Smooth muscle cell (in vitro differentiated cells): ENCODE measurements at regions not wholly inside any gene's neighbourhood (a gene's known extent, or its start where the extent isn't known, plus 50 kb on each side); places are given as distances from the start of the nearest gene placed in this dataset.

Source experiments
- DNase-seq: peaks from one replicate; lab custom pipeline; 2025; ENCODE audit not compliant: unreplicated experiment; lab: John Stamatoyannopoulos, UW
- H2AFZ ChIP-seq: fragments of 200-600 bp; sonication (generic); 2 replicates; pipeline ENCODE4 v1.6.0; 2016; ENCODE audit warnings: antibody characterized with exemption, low read depth, mild to moderate bottlenecking
- H3F3A ChIP-seq: fragments of 200-600 bp; sonication (generic); 2 replicates; pipeline ENCODE4 v1.6.0; 2017; ENCODE audit warnings: antibody characterized with exemption, low read depth
- H3K27ac ChIP-seq: fragments of 200-600 bp; sonication (generic); 2 replicates; pipeline ENCODE4 v1.5.1; 2016; ENCODE audit warnings: low read depth, mild to moderate bottlenecking
- H3K27me3 ChIP-seq: fragments of 200-600 bp; sonication (generic); 2 replicates; pipeline ENCODE4 v1.6.1; 2016; ENCODE audit warnings: low read depth, mild to moderate bottlenecking
- H3K36me3 ChIP-seq: fragments of 200-600 bp; sonication (generic); 2 replicates; pipeline ENCODE4 v1.5.1; 2016; ENCODE audit warnings: low read depth
- H3K4me1 ChIP-seq: fragments of 200-600 bp; sonication (generic); 2 replicates; pipeline ENCODE4 v1.5.1; 2016; ENCODE audit warnings: low read depth
- H3K4me2 ChIP-seq: fragments of 200-600 bp; sonication (generic); 2 replicates; pipeline ENCODE4 v1.6.0; 2016; ENCODE audit warnings: mild to moderate bottlenecking
- H3K4me3 ChIP-seq: fragments of 200-600 bp; sonication (generic); 2 replicates; pipeline ENCODE4 v1.5.1; 2016; ENCODE audit warnings: mild to moderate bottlenecking
- H3K79me2 ChIP-seq: fragments of 200-600 bp; sonication (generic); 2 replicates; pipeline ENCODE4 v1.6.0; 2016; ENCODE audit warnings: low read depth, mild to moderate bottlenecking
- H3K9ac ChIP-seq: fragments of 200-600 bp; sonication (generic); 2 replicates; pipeline ENCODE4 v1.6.0; 2016; ENCODE audit warnings: low read depth
- H3K9me3 ChIP-seq: fragments of 200-600 bp; sonication (generic); replicated peaks from 2 replicates; pipeline ENCODE4 v1.5.1; 2016; ENCODE audit warnings: low read depth
- H4K20me1 ChIP-seq: fragments of 200-600 bp; sonication (generic); 2 replicates; pipeline ENCODE4 v1.6.0; 2016; ENCODE audit warnings: low read depth
- WGBS: methylation state at CpG from one replicate; pipeline ENCODE4 v1.1.7; 2016; ENCODE audit warnings: low lambda C conversion rate; 5-methylcytosine and 5-hydroxymethylcytosine counted together
- TF ChIP-seq, protein P1 (sequence below): fragments of 200-600 bp; sonication (generic); IDR thresholded peaks from 2 replicates; pipeline ENCODE4 v1.5.1; 2017; ENCODE audit warnings: borderline replicate concordance, mild to moderate bottlenecking, antibody characterized with exemption; ENCODE audit not compliant: insufficient read depth, poor library complexity, severe bottlenecking

DNA sequence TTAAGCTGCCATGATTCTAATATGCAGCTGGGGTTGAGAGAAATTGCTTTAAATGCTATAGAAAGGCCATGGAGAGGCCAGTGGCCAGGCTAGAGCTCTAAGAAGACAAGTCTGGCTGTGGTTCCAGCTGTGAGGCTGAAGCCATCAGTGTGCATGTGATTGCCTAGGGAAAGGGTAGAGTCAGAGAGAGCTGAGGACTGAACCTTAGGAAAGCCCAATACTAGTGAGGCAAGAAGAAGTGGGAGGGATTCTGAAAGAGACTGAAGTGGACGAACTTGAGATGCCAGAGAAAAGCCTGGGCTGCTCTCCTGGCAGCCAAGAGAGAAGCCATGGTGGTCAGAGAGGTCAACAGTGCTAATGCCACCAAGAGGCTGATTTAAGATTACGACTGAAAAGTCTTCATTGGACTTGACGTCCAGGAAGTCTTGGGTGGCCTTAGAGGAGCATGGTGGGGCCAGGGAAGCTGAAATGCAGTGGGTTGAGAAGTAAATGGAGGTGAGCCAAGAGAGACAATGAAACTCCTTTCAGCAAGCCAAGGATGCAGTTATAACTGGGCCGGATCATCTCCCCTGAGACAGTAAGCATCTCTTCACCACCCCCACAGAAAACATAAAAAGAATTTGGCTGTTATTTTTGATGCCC is 133.2 kb downstream of the TMEM174 start:
- Histone ChIP-seq H3K27me3 (peaks cover 29% of the 10 kb centered on the region), H3K4me1 (no peaks in the 10 kb centered on the region), H3K27ac (no peak overlapping the region), H3F3A (peaks cover 14% of the 10 kb centered on the region), H3K36me3 (no peaks in the 10 kb centered on the region), H3K9ac (no peak overlapping the region), H3K79me2 (no peaks in the 10 kb centered on the region), H3K4me3 (no peak overlapping the region), H3K9me3 (no peaks in the 10 kb centered on the region), H3K4me2 (no peak overlapping the region), H2AFZ (no peak overlapping the region), H4K20me1 (no peaks in the 10 kb centered on the region)
- WGBS, result 84% methylated on average over 4 of the region's 4 CpGs
- no peak for DNase-seq
- TF ChIP-seq, protein P1, sequence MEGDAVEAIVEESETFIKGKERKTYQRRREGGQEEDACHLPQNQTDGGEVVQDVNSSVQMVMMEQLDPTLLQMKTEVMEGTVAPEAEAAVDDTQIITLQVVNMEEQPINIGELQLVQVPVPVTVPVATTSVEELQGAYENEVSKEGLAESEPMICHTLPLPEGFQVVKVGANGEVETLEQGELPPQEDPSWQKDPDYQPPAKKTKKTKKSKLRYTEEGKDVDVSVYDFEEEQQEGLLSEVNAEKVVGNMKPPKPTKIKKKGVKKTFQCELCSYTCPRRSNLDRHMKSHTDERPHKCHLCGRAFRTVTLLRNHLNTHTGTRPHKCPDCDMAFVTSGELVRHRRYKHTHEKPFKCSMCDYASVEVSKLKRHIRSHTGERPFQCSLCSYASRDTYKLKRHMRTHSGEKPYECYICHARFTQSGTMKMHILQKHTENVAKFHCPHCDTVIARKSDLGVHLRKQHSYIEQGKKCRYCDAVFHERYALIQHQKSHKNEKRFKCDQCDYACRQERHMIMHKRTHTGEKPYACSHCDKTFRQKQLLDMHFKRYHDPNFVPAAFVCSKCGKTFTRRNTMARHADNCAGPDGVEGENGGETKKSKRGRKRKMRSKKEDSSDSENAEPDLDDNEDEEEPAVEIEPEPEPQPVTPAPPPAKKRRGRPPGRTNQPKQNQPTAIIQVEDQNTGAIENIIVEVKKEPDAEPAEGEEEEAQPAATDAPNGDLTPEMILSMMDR, result no peak

DNA sequence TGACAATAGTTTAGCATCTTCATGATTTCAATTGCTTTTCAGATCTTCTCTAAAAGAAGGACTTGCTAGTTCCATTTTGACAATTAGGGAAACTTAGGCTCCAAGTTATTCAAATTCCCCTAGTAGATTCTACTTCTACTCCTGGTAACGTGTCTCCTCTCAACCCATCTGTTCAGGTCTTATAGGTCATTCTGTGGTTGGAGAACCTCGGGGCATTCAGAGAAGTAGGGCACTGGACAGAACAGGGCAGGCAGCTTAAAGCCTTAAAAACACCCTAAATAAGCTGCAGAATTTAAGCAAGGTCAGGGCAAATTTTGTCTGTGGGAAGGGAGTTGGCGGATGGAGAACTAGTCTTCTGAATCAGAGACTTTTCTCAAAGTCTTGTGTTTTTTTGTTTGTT is 132.4 kb downstream of the TMEM174 start:
- Histone ChIP-seq H3K4me2 (no peak overlapping the region), H3K9ac (no peak overlapping the region), H2AFZ (no peak overlapping the region), H3K4me3 (no peak overlapping the region), H3K36me3 (no peaks in the 10 kb centered on the region), H3F3A (peaks cover 8% of the 10 kb centered on the region), H3K79me2 (no peaks in the 10 kb centered on the region), H3K4me1 (peaks cover 8% of the 10 kb centered on the region), H4K20me1 (no peaks in the 10 kb centered on the region), H3K27me3 (peaks cover 37% of the 10 kb centered on the region), H3K27ac (no peak overlapping the region), H3K9me3 (no peaks in the 10 kb centered on the region)
- no peak for DNase-seq
- TF ChIP-seq, protein P1, result no peak
- 72% methylated on average over 3 of the region's 3 CpGs for WGBS

DNA sequence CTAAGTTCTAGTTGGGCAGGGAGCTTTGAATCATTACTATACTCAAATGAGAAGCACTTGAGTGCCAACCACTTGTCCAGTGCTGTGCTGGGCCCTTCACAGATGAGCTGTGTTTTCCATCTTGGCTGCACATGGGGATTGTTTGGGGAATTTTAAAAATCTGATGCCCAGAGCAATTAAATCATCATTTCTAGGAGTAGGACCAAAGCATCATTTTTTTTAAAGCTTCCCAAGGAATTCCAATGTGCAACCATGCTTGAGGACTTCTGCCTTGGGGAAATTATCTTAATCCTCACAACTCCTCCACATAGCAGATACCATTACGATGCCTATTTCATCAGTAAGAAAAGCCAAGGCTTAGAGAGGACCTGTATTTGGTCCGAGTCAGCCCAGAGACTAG is 131.4 kb downstream of the TMEM174 start:
- Histone ChIP-seq H3F3A (peaks cover 7% of the 10 kb centered on the region), H3K9me3 (no peaks in the 10 kb centered on the region), H3K4me2 (no peak overlapping the region), H3K4me1 (peaks cover 18% of the 10 kb centered on the region), H3K27ac (no peak overlapping the region), H3K36me3 (no peaks in the 10 kb centered on the region), H3K79me2 (no peaks in the 10 kb centered on the region), H3K9ac (no peak overlapping the region), H3K4me3 (no peak overlapping the region), H3K27me3 (peaks cover 47% of the 10 kb centered on the region), H4K20me1 (no peaks in the 10 kb centered on the region), H2AFZ (no peak overlapping the region)
- TF ChIP-seq, protein P1, result no peak
- DNase-seq, result no peak
- WGBS, result 36% methylated on average over 2 of the region's 2 CpGs
